IMR-90 (cell line): ENCODE measurements at regions not wholly inside any gene's neighbourhood (a gene's known extent, or its start where the extent isn't known, plus 50 kb on each side); places are given as distances from the start of the nearest gene placed in this dataset.

Experiments
- ATAC-seq: fragments of 200-7000 bp; cut with Tn5 transposase; 2 replicates; pipeline ENCODE4 v1.9.1; 2020; ENCODE audit warnings: low read depth, mild to moderate bottlenecking, moderate library complexity
- BruUV-seq: library from RNA; stranded (reverse); fragments of 400-500 nt; replicated peaks from 2 replicates; lab custom pipeline; 2021; lab: Mats Ljungman, UMichigan
- CTCF ChIA-PET: fragments of 300-600 bp; formaldehyde crosslinking; extraction: SDS; loops from one replicate; lab custom pipeline; 2021; ENCODE audit warnings: antibody characterized with exemption; lab: Yijun Ruan, JAX
- POLR2A ChIA-PET: fragments of 300-600 bp; sonication (Branson Sonifier 250); formaldehyde crosslinking; loops from one replicate; lab custom pipeline; 2022; ENCODE audit warnings: antibody characterized with exemption; ENCODE audit not compliant: unreplicated experiment; lab: Charles Lee
- DNase-seq: peaks from one replicate; pipeline ENCODE4 v3.0.0; 2013
- H2AFZ ChIP-seq: replicated peaks from 2 replicates; pipeline ENCODE3; 2013; ENCODE audit warnings: low read length, mild to moderate bottlenecking; ENCODE audit not compliant: poor library complexity
- H2AK5ac ChIP-seq: 2 replicates; pipeline ENCODE4 v1.6.1; 2013; ENCODE audit warnings: low read depth, low read length, inconsistent platforms
- H2AK9ac ChIP-seq: replicated peaks from 2 replicates; pipeline ENCODE3; 2013; ENCODE audit warnings: mild to moderate bottlenecking, low read depth, low read length, moderate library complexity; ENCODE audit not compliant: poor library complexity
- H2BK120ac ChIP-seq: 2 replicates; pipeline ENCODE4 v1.6.1; 2013; ENCODE audit warnings: low read depth, low read length, inconsistent platforms
- H2BK15ac ChIP-seq: 3 replicates; pipeline ENCODE4 v1.6.1; 2013; ENCODE audit warnings: low read depth, low read length, inconsistent platforms
- H2BK20ac ChIP-seq: 2 replicates; pipeline ENCODE4 v1.6.1; 2013; ENCODE audit warnings: low read depth, mild to moderate bottlenecking, inconsistent platforms, low read length, moderate library complexity
- H2BK5ac ChIP-seq: 2 replicates; pipeline ENCODE4 v1.6.1; 2013; ENCODE audit warnings: mild to moderate bottlenecking, low read depth, low read length, inconsistent platforms; ENCODE audit not compliant: poor library complexity, severe bottlenecking
- H3K14ac ChIP-seq: replicated peaks from 2 replicates; pipeline ENCODE4 v1.6.1; 2013; ENCODE audit warnings: low read depth, low read length, inconsistent platforms
- H3K18ac ChIP-seq: 2 replicates; pipeline ENCODE4 v1.6.1; 2013; ENCODE audit warnings: low read depth, low read length, control low read depth
- H3K23ac ChIP-seq: 2 replicates; pipeline ENCODE4 v1.6.1; 2013; ENCODE audit warnings: low read depth, low read length, inconsistent platforms
- H3K27ac ChIP-seq: 2 replicates; pipeline ENCODE4 v1.5.1; 2013; ENCODE audit warnings: mild to moderate bottlenecking, control low read depth, low read length; ENCODE audit not compliant: insufficient read depth
- H3K27me3 ChIP-seq: 2 replicates; pipeline ENCODE4 v1.6.1; 2013; ENCODE audit warnings: low read length; ENCODE audit not compliant: control insufficient read depth, insufficient read depth
- H3K36me3 ChIP-seq: 2 replicates; pipeline ENCODE4 v1.6.1; 2013; ENCODE audit warnings: low read length, mixed read lengths; ENCODE audit not compliant: control insufficient read depth, insufficient read depth
- H3K4ac ChIP-seq: 2 replicates; pipeline ENCODE4 v1.6.1; 2013; ENCODE audit warnings: low read depth, low read length, inconsistent platforms
- H3K4me1 ChIP-seq: 2 replicates; pipeline ENCODE4 v1.6.1; 2013; ENCODE audit warnings: low read length, mixed read lengths; ENCODE audit not compliant: control insufficient read depth, insufficient read depth
- H3K4me2 ChIP-seq: 2 replicates; pipeline ENCODE4 v1.6.1; 2013; ENCODE audit warnings: low read depth, mild to moderate bottlenecking, control low read depth, low read length, moderate library complexity
- H3K4me3 ChIP-seq: 2 replicates; pipeline ENCODE4 v1.5.1; 2013; ENCODE audit warnings: low read depth, mild to moderate bottlenecking, control low read depth, low read length, moderate library complexity; ENCODE audit not compliant: insufficient read depth
- H3K56ac ChIP-seq: 2 replicates; pipeline ENCODE4 v1.6.1; 2013; ENCODE audit warnings: low read length, inconsistent platforms; ENCODE audit not compliant: insufficient read depth; ENCODE audit errors: extremely low read depth
- H3K79me1 ChIP-seq, 2 experiments: 2 replicates each; pipeline ENCODE4 v1.6.1; 2013; ENCODE audit warnings: low read length in 2 of 2, inconsistent platforms in 1 of 2, low read depth in 1 of 2
- H3K9ac ChIP-seq: 2 replicates; pipeline ENCODE4 v1.6.1; 2013; ENCODE audit warnings: low read depth, low read length, control low read depth
- H3K9me1 ChIP-seq: 2 replicates; pipeline ENCODE4 v1.6.1; 2013; ENCODE audit warnings: low read length, inconsistent platforms; ENCODE audit not compliant: insufficient read depth
- H3K9me3 ChIP-seq: 2 replicates; pipeline ENCODE4 v1.6.1; 2013; ENCODE audit warnings: low read length; ENCODE audit not compliant: control insufficient read depth, insufficient read depth
- H4K20me1 ChIP-seq: 2 replicates; pipeline ENCODE4 v1.6.1; 2013; ENCODE audit warnings: low read length, inconsistent platforms; ENCODE audit not compliant: insufficient read depth
- H4K5ac ChIP-seq: 2 replicates; pipeline ENCODE4 v1.6.1; 2013; ENCODE audit warnings: mild to moderate bottlenecking, low read depth, low read length, control low read depth
- H4K8ac ChIP-seq, 2 experiments: 2 replicates each; pipeline ENCODE4 v1.6.1; 2013; ENCODE audit warnings: low read depth in 2 of 2, low read length in 2 of 2, control low read depth in 1 of 2, inconsistent platforms in 1 of 2
- H4K91ac ChIP-seq: 2 replicates; pipeline ENCODE4 v1.6.1; 2013; ENCODE audit warnings: low read depth, low read length, inconsistent platforms; ENCODE audit not compliant: insufficient read depth
- BHLHE40 ChIP-seq: fragments of 150-350 bp; IDR thresholded peaks from 2 replicates; pipeline ENCODE4 v1.6.1; 2016; ENCODE audit warnings: mild to moderate bottlenecking, low read depth, low read length
- CEBPB ChIP-seq: IDR thresholded peaks from 2 replicates; pipeline ENCODE4 v1.6.1; 2012; ENCODE audit warnings: low read depth, low read length, improper control_type of control experiment
- CHD1 ChIP-seq: IDR thresholded peaks from 2 replicates; pipeline ENCODE4 v1.6.1; 2012; ENCODE audit warnings: low read depth, low read length, improper control_type of control experiment
- CTCF ChIP-seq: conservative IDR thresholded peaks from 2 replicates; pipeline ENCODE4 v1.5.1; 2012; ENCODE audit warnings: mild to moderate bottlenecking, low read depth, low read length, improper control_type of control experiment
- ELK1 ChIP-seq: fragments of 150-350 bp; IDR thresholded peaks from 2 replicates; pipeline ENCODE4 v1.6.1; 2016; ENCODE audit warnings: low read depth, mild to moderate bottlenecking, low read length, moderate library complexity, borderline replicate concordance
- FOS ChIP-seq: fragments of 150-350 bp; IDR thresholded peaks from 2 replicates; pipeline ENCODE4 v1.6.1; 2016; ENCODE audit warnings: low read depth, low read length
- MAFK ChIP-seq: IDR thresholded peaks from 2 replicates; pipeline ENCODE4 v1.6.1; 2012; ENCODE audit warnings: low read depth, low read length, improper control_type of control experiment
- MAZ ChIP-seq: IDR thresholded peaks from 2 replicates; pipeline ENCODE4 v1.6.1; 2012; ENCODE audit warnings: low read depth, mild to moderate bottlenecking, low read length, improper control_type of control experiment, moderate library complexity, borderline replicate concordance
- MXI1 ChIP-seq: IDR thresholded peaks from 2 replicates; pipeline ENCODE4 v1.6.1; 2012; ENCODE audit warnings: low read depth, mild to moderate bottlenecking, low read length, moderate library complexity, borderline replicate concordance
- NFE2L2 ChIP-seq: fragments of 150-350 bp; IDR thresholded peaks from 2 replicates; pipeline ENCODE4 v1.6.1; 2016; ENCODE audit warnings: low read depth, mild to moderate bottlenecking, low read length
- POLR2A ChIP-seq: IDR thresholded peaks from 2 replicates; pipeline ENCODE4 v1.6.1; 2012; ENCODE audit warnings: mild to moderate bottlenecking, low read depth, low read length
- RAD21 ChIP-seq: IDR thresholded peaks from 2 replicates; pipeline ENCODE4 v1.6.1; 2012; ENCODE audit warnings: low read length, improper control_type of control experiment
- RCOR1 ChIP-seq: IDR thresholded peaks from 2 replicates; pipeline ENCODE4 v1.6.1; 2012; ENCODE audit warnings: mild to moderate bottlenecking, low read length, improper control_type of control experiment; ENCODE audit not compliant: insufficient replicate concordance
- RFX5 ChIP-seq: IDR thresholded peaks from 2 replicates; pipeline ENCODE4 v1.8.0; 2012; ENCODE audit warnings: low read depth, mild to moderate bottlenecking, low read length, moderate library complexity
- SMC3 ChIP-seq: fragments of 150-350 bp; IDR thresholded peaks from 2 replicates; pipeline ENCODE4 v1.6.1; 2016; ENCODE audit warnings: low read depth, mild to moderate bottlenecking, antibody characterized with exemption, low read length, moderate library complexity
- USF2 ChIP-seq: fragments of 150-350 bp; IDR thresholded peaks from 2 replicates; pipeline ENCODE4 v1.6.1; 2017; ENCODE audit warnings: mild to moderate bottlenecking, antibody characterized with exemption, low read length, low read depth
- WGBS, 2 experiments: methylation state at CpG; one replicate each; pipeline versions ENCODE4 v1.1.5 to v1.1.7; 2013; ENCODE audit warnings: missing lambda C conversion rate in 2 of 2; ENCODE audit not compliant: insufficient read length in 1 of 2; ENCODE audit errors: extremely low coverage in 2 of 2; 5-methylcytosine and 5-hydroxymethylcytosine counted together
- dilution Hi-C: fragments of 300-500 bp; cut with HindIII; formaldehyde crosslinking; loops from one replicate; pipeline ENCODE4 v1.14.3; 2018; ENCODE audit warnings: low sequenced_read_pairs; ENCODE audit not compliant: unreplicated experiment
- in situ Hi-C: fragments of 300-500 bp; cut with MboI; formaldehyde crosslinking; loops from 3 replicates; pipeline ENCODE4 v1.14.3; 2019; ENCODE audit warnings: low sequenced_read_pairs, inconsistent platforms, mixed read lengths
- intact Hi-C: fragments of 100-400 bp; cut with micrococcal nuclease; formaldehyde crosslinking; loops from 2 replicates; pipeline ENCODE4 v1.10.0; 2022

- TF ChIP-seq RFX5 (no peak), ELK1 (no peak), POLR2A (no peak), SMC3 (no peak), CHD1 (no peak), MAFK (no peak), FOS (no peak), CEBPB (no peak), RAD21 (no peak), MAZ (no peak), BHLHE40 (no peak), NFE2L2 (no peak), RCOR1 (no peak), CTCF (no peak), MXI1 (no peak), USF2 (no peak)
- Histone ChIP-seq H2AK9ac (no peak overlapping the region), H3K79me1 (no peaks in the 10 kb centered on the region), H3K4ac (no peak overlapping the region), H2BK120ac (no peak overlapping the region), H3K4me2 (no peak overlapping the region), H3K27ac (no peak overlapping the region), H3K27me3 (no peaks in the 10 kb centered on the region), H3K9ac (no peak overlapping the region), H3K36me3 (no peaks in the 10 kb centered on the region), H4K20me1 (no peaks in the 10 kb centered on the region), H2BK20ac (no peak overlapping the region), H2BK5ac (no peak overlapping the region), H3K9me1 (no peaks in the 10 kb centered on the region), H2BK15ac (no peak overlapping the region), H3K18ac (no peak overlapping the region), H2AK5ac (no peak overlapping the region), H4K5ac (no peak overlapping the region), H4K8ac (no peak overlapping the region), H3K23ac (no peak overlapping the region), H3K4me3 (no peak overlapping the region), H3K14ac (no peak overlapping the region), H3K4me1 (no peaks in the 10 kb centered on the region), H3K9me3 (no peaks in the 10 kb centered on the region), H2AFZ (no peak overlapping the region), H3K56ac (no peak overlapping the region), H4K91ac (no peak overlapping the region)
- ChIA-PET POLR2A (no interaction called here), CTCF (no interaction called here)
- no peak for ATAC-seq
- intact Hi-C loops = no loop called here
- no CpG with 5 or more reads among the region's 1 CpG for WGBS, 2 experiments
- in situ Hi-C loops = no loop called here
- dilution Hi-C loops = no loop called here
- DNase-seq = no peak
- BruUV-seq = no TSS peak
These were observed 68.8 kb upstream of the CAND1 start for GRCh38 chr12:67200386-67200785.
